ENCODE measurements at regions not wholly inside any gene's neighbourhood (a gene's known extent, or its start where the extent isn't known, plus 50 kb on each side); places are given as distances from the start of the nearest gene placed in this dataset.

DNA sequence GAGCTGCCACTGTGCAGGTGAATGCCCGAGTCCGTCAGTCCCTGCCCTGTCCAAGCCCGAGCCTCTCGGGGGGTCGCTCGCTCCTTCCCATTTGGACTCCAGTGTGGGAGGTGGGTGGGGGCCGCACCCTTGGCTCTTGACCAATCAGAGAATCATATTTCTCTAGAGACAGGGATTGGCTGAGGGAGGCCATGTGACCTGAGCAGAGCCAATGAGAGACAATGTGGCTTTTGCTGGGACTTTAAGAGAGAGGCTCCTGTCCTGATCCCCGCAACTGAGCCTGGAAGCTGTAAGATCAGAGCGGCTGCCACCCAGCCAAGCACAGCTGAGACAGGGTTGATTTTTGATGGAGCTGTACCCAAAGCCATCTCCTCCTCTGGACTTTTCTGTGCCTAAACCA is 199.3 kb downstream of the TFAP2C start:
- DNase-seq (ENCODE audit: insufficient read length, low spot score) = no peak
- FAIRE-seq = no peak

DNA sequence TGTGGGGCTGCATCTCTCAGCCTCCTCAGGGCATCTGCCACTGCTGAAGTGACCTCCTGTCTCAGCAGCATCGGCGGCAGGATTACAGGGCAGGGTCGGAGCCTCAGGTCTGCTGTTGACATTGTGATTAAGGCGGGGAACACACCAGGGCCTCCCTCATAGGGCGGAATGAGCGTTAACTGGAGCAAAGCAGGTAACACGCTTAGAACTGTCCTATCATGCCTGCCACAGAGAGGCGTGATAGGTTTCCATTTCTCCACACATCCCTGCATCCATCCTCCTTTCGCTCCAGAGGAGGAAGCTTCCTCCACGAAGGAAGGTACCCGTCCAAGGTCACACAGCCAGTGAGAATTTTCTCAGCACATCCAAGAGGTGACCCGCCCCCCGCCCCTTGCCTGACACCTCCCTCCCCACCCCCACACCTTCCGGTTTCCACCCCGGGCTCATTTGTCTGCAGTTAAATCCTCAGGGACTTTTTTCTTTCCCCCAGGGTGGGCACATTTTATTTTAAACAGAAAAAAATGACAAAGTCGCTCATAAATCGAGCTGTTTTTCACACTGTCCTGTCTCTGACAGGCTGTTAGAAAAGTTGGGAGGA is 200.8 kb downstream of the TFAP2C start:
- DNase-seq (ENCODE audit: insufficient read length, low spot score) = no peak
- no peak for FAIRE-seq

- no peak for FAIRE-seq
- DNase-seq (ENCODE audit: insufficient read length, low spot score) = no peak
Observed at GRCh38 chr20:56831795-56832194, 202.7 kb downstream of the TFAP2C start.

DNA sequence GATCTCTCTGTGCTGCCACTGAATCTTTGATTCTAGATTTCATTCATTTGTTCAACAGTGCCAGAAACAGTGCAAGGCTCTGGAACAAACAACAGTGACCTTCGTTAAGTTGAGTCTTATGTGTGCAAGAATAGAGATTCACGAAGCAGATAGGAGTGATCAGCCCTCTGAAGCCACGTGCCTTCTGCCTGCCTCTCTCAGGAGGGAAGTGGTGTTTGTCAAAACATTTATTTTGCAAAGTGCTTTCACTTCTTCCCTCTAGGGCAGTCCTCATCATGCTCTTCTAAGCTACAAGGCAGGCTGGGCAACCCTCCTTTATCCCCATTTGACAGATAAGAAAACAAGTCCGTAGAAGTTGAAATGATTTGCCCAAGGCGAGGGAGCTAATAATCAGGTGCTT is 204.3 kb downstream of the TFAP2C start:
- no peak for FAIRE-seq
- no peak for DNase-seq (ENCODE audit: insufficient read length, low spot score)

DNA sequence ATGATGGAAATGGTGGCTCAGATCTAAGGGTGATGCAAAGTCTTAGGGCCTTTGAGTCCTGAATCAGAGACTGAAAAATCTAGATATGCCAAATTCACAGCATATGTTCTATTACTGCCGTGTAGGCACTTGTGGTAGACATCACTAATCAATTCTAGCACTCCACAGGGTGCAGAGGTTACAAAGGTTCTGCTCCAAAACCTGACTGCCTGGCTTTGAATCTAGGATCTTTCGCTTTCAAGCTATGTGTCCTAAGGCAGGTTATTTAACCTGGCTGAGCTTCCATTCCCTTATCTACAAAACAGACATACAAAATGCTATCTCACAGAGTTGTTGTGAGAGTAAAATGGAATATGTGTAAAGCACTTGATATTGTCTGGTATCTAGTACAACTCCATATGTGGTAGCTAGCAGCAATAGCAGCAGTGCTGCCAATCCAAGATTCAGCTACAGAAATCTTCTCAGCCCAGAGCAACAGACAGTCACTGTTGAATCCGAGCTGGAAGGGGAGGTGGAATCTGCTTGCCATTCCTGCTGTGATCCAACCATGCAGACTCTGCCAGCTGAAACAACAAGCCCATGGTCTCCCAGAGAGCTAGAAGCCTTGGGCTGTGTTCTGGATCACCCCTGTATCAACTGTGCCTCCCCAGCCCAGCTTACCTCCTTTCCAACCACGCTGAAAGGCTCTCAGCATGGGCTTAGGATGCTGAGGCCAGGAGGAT is 206.9 kb downstream of the TFAP2C start:
- FAIRE-seq (no peak), DNase-seq (ENCODE audit: insufficient read length, low spot score) (no peak)

DNA sequence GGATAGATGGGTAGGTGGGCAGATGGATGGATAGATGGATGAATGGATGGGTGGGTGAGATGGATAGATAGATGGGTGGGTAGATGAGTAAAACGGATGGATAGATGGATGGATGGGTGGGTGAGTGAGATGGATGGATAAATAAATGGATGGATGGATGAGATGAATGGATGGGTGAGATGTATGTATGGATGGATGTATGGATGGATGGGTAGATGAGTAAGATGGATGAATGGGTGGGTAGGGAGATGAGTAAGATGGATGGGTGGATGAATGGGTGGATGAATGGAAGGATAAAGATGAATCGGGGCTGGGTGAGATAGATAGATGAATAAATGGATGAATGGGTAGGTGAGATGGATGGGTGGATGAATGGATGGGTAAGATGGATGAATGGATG is 210.1 kb downstream of the TFAP2C start:
- no peak for FAIRE-seq
- no peak for DNase-seq (ENCODE audit: insufficient read length, low spot score)

DNA sequence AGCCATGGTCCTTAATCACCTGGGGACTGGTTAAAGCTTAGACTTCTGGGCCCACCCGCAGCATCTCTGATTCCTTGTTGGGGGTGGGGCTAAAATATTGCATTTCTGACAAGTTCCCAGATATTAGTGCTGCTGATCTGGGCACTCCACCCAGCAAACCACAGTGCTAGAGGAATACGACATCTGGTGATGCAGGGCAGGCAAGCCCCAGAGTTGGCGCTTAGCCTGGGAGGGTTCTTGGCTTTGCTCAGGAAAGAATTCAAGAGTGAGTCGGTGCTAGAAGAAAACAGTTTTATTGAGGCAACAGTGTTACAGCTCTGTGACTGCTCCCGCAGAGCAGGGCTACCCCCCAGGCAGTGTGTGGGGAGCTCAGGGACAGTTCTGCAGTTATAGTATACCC is 210.7 kb downstream of the TFAP2C start:
- FAIRE-seq = no peak
- DNase-seq (ENCODE audit: insufficient read length, low spot score) = no peak

- no peak for DNase-seq (ENCODE audit: insufficient read length, low spot score)
- FAIRE-seq = no peak
Observed at GRCh38 chr20:56840716-56841261, 211.7 kb downstream of the TFAP2C start.

- DNase-seq (ENCODE audit: insufficient read length, low spot score) (no peak), FAIRE-seq (no peak)
Observed at GRCh38 chr20:56841346-56841908, 212.3 kb downstream of the TFAP2C start.

GRCh38 chr20:56842056-56842455 is 212.9 kb downstream of the TFAP2C start:
- FAIRE-seq (no peak), DNase-seq (ENCODE audit: insufficient read length, low spot score) (no peak)

DNA sequence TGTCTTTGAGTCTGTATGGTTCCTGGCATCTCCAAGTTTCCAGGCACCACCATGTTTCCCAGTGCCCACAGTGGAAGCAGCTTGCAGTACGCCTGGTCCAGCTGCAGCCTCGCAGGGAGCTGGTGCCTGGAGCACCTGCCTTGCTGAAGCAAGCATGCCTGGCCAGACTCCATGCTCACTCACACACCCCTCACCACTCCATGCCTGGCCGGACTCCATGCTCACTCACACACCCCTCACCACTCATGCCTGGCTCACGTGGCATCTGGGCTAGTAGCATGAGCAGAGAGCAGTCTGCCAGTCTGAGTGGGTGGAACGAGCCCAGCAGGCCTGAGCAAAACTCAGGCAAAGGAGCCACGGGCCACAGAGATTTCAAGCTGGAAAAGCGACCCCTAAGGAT is 214.3 kb downstream of the TFAP2C start:
- FAIRE-seq (no peak), DNase-seq (ENCODE audit: insufficient read length, low spot score) (no peak)

GRCh38 chr20:56843817-56844216 is 214.7 kb downstream of the TFAP2C start:
- DNase-seq (ENCODE audit: insufficient read length, low spot score) = no peak
- no peak for FAIRE-seq

DNA sequence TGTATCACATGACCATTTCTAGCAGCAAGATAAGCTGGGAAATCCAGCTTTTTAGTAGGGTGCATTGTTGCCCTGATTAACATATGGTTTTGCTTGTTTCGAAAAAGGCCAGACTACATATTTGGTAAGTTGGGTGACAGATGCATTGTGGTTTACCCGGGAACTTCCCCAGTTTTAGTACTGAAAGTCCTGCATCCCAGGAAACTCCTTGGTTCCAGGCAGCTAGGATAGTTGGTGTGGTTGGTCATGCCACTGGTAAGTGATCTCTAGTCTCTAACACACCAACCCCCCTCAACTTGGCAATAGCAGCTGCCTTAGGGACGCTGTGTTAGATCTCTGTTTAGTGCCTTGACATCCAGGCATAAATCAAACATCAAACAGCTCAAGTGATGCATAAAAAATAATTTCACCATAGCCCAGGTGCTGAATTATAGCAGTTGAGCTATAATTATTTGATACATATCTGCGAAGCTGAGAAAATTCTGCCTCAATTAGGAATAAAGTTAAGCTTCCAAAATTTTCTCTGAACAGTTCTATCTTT is 216.5 kb downstream of the TFAP2C start:
- no peak for FAIRE-seq
- no peak for DNase-seq (ENCODE audit: insufficient read length, low spot score)

DNA sequence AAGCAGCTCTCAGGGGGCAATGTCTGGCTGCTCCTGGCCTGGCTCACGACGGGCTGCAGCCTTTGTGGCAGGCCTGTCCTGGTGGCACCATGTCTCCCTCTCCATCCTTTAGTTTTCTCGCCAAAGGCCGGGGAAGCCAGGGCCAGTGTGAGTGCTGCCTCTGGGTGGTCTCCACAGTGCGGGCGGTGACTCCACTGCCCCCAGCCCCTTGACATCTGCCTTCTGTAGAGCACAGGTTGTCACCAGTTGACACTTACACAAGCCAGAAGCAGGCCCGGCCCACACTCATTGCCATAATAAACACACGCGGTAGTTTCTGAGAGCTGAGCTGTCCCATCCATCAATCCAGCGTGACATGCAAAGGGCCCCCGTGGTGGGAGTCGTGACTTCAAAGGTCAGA is 219.5 kb downstream of the TFAP2C start:
- FAIRE-seq = no peak

DNA sequence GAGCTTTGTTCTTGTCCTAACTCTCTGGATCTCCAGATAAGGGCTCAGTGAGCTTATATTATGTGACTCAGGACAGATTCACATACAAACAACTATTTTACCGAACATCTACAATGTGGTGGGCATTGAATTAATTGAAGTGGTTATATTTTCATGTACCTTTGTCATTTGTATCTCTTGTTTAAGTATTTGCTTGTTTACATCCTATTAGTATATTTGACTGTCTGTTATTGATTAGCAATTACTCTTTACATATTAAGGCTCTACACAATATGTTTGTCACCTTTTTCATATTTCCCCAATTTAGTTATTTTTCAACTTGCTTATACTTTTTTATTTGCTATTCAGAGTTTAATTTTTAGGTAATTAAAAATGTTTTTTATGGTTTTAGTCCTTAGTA is 222.4 kb downstream of the TFAP2C start:
- no peak for DNase-seq (ENCODE audit: insufficient read length, low spot score)
- FAIRE-seq = no peak

More for the DNA sequence above, 219.5 kb downstream of the TFAP2C start:
- DNase-seq (ENCODE audit: insufficient read length, low spot score) = no peak

GRCh38 chr20:56855708-56856107 is 226.6 kb downstream of the TFAP2C start:
- DNase-seq (ENCODE audit: insufficient read length, low spot score) = no peak
- FAIRE-seq = no peak

DNA sequence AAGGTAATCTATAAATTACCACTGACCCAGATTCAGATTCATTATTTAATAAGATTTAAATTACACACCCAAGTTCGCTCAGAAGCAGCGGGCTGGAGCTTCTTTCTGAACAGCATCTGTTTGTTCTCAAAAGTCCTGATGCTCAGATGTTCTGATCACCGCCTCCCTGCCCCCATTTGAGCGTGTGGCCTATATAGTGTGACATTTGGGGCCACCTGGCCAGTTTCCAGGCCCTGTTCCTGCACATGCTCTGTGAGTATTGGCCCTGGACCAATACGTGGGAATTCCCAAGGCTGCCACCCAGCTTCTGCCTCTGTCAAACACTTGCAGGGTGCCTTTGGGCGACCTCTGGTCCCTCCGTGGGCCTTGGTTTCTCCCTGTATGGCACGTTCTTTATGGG is 228.8 kb downstream of the TFAP2C start:
- FAIRE-seq = no peak

DNA sequence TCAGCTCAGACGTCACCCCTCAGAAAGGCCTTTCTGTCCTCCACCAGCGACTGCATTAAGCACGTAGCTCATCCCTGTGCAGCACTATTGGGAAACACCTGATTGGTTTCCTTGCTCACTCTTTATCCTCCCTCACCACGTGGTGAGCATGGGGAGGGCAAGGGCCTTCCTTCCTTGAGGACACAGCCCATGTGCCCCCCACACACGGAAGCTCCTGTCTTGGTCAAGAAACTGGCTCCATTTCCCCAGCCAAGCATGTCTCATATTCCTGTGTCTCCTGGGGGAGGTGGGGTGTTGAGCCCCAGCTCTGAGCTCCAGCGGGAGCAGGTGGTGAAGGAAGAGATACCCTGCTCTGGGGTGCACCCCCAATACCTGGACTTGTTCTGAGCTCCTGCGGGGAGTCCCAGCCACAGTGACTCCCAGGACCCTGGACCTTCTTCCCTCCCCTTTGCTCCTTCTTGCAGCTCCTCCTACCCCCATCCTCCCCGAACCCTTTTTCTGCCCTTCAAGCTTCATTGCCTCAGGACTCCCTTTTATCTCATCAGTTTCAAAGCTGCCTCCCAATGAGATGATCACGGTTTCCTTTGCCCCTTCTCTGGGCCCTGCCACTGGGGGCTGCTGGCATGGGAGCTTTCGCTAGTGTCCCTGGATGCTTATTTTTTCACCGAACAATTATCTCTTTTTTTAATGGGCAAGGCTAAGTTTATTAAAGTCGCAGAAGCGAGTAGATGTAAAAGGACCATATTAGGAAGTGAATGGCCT is 230.1 kb downstream of the TFAP2C start:
- no peak for FAIRE-seq
- no peak for DNase-seq (ENCODE audit: insufficient read length, low spot score)

More for the DNA sequence above, 228.8 kb downstream of the TFAP2C start:
- no peak for DNase-seq (ENCODE audit: insufficient read length, low spot score)

- DNase-seq (ENCODE audit: insufficient read length, low spot score) (no peak), FAIRE-seq (no peak)
Observed at GRCh38 chr20:56859801-56860261, 230.7 kb downstream of the TFAP2C start.

DNA sequence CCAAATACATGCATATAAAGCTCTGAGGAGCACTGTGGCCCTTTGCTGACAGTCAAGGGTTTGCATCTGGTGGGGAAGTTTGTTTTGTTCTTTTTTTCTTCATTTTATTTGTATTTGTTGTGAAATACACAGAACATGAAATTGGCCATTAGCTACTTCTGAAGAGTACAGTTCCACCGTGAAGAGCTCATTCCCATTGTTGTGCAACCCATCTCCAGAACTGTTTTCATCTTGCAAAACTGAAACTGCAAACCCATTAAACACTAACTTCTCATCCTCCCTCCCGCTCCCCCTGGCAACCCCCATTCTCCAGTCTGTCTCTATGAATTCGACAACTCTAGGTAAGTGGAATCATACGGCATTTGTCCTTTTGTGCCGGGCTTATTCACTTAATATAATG is 231.3 kb downstream of the TFAP2C start:
- DNase-seq (ENCODE audit: insufficient read length, low spot score) (no peak), FAIRE-seq (no peak)

GRCh38 chr20:56861590-56861989 is 232.5 kb downstream of the TFAP2C start:
- no peak for FAIRE-seq
- DNase-seq (ENCODE audit: insufficient read length, low spot score) = no peak
